GM18873 (cell line): ENCODE measurements at regions not wholly inside any gene's neighbourhood (a gene's known extent, or its start where the extent isn't known, plus 50 kb on each side); places are given as distances from the start of the nearest gene placed in this dataset.

ENCODE experiments used
- ATAC-seq: cut with Tn5 transposase; IDR thresholded peaks from one replicate; pipeline ENCODE4 v1.9.1; 2021; ENCODE audit warnings: mild to moderate bottlenecking, moderate library complexity, moderate number of reproducible peaks; ENCODE audit not compliant: unreplicated experiment, low FRiP score

DNA sequence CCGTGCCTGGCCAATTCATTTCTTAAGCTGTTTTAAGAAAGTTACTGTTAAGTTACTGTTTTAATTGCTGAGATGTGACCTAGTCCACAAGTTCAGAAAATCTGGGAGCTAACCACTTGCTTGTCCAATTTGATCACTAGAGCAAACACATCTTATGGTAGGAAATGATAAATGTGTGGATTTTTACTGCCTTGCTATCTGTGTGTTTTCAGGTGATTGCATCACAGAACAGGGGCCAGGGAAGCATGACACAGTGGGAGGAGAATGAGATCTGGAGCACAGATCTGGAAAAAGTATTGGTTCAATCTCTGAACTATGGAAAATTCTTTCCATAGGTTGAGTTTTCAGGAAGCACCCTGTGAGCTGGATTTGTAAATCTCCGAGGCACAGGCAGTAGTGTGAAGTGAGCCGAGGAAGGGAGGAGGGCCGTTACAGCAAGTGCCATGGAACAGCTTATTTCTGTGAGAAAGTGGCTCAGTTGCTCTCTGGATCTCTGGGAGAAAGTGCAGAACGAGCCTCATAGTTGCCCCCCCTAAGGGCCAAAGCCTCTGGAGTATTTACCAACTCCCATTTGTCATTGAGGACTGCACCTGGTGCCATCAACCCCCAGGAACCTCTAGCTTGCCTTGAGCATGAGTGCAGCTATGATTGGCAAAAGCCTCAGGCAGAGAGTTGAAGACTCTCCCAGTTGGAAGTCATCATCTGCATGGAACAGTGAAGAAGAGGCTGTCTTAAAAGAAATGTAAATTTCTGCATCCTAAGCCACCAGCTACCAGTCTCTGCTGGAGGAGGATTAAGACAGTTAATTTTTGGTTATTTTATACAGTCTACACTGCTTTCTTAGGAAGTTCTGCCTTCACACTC lies 161.8 kb upstream of the CLINT1 start:
- no peak for ATAC-seq

DNA sequence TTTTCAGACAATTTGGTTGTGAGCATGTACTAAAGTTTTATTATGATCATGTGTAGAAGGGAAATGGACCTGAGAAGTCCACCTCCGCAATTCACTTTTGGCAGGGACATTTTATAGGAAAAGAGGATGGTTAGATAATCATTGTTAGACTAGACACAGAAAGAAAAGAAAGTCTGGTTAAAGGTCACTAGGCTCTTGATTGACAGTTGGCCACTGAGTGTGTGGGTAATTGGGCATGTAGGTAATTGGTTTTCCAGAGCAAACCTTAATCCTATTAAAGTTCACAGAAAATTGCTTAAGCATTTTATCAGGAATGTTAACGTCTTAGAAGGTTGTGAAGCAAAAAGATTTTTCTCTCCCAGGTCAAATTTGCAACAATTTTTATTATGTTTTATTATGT lies 158.5 kb upstream of the CLINT1 start:
- ATAC-seq = no peak

DNA sequence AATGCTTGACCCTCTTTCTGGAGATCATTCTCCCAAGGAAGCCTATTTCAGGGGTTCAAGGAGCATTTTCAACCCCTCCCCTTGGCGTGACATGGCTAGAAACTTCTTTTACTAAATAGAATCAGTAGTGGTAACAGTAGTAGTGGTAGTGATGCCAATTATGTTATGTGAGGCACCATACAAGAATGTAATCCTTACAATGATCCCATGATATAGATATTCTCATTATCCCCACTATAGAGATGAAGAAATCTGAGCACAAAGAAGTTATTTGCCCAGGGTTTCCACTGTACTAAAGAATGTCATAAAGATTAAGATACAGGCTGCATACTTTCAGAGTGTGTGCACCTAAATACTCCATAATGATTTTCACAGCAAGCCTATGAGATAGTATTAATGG lies 155.4 kb upstream of the CLINT1 start:
- ATAC-seq = no peak

- no peak for ATAC-seq
Measured at GRCh38 chr5:158013939-158014338, 155.0 kb upstream of the CLINT1 start.

DNA sequence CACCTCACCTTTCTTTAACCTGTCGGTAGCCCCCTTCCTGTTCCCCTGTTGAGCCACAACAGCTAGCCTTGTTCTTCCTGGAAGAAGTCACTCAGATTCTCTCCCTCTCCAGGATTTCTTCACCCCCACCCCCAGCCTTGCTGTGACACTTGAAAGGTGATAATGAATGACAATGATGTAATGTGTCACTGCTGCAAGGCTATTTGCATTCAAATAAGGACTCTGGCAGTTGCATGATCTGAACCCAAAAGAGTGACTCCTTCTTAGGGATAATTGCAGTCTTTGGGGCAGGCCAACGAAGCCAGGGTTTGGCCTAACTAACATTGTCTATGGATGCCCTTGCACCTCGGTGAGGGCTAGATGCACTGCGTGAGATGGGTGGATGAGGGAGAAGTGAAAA lies 154.4 kb upstream of the CLINT1 start:
- no peak for ATAC-seq

DNA sequence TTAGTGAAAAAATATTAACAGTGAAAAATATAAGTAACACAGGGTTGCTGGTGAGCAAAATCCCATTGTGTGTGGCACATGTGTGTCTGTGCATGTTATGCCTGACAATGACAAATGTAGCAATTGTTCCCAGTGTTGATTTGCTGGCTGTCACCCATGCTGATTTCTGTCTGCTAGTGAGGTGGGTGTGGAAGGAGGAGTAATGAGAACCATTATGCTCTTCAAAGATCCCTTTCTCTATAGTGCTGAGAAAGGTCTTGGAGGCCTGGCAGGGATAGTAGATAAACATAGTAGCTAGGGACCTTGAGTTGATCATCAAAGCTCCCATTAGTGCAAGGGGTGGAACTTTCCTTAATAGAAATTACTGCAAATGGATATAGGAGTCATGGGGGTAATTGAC lies 152.5 kb upstream of the CLINT1 start:
- no peak for ATAC-seq

- no peak for ATAC-seq
Measured at GRCh38 chr5:158010831-158011230, 151.9 kb upstream of the CLINT1 start.

DNA sequence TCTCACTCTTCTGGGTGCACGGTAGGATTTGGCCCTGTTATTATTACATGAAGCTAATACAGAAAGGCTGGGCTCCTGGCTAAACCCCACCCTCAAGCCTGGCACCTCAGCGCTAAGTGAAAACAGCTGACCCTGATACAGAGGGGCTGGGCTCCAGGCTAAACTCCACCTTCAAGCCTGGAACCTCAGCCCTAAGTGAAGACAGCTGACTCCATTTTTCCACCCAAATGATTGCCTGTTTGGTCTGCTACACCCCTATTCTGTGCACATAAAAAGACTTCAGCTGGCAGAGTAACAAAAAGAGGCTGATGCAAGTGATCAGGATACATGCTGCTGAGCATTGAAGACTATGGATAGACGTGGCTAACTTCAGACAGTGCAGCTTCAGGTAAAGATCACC lies 148.4 kb upstream of the CLINT1 start:
- ATAC-seq = no peak

DNA sequence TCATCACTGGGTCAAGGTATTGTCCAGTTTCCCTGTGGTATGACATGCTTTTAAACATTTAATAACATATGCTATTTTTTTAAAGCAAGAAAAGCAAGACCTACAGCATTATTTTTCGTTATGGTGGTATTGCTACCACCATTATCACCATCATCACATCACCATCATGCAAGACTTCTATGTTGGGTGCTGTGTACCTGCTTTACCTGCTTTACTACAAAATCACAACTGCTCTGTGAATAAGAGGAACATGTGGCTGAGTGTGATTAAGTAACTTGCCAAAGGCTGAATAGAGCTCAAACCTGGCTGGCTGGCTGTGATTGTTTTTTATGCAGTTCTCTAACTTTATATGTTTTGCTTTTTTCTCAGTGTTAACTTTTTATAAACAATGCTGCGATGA lies 140.8 kb upstream of the CLINT1 start:
- ATAC-seq = no peak

- ATAC-seq = no peak
Measured at GRCh38 chr5:157997991-157998504, 139.1 kb upstream of the CLINT1 start.

DNA sequence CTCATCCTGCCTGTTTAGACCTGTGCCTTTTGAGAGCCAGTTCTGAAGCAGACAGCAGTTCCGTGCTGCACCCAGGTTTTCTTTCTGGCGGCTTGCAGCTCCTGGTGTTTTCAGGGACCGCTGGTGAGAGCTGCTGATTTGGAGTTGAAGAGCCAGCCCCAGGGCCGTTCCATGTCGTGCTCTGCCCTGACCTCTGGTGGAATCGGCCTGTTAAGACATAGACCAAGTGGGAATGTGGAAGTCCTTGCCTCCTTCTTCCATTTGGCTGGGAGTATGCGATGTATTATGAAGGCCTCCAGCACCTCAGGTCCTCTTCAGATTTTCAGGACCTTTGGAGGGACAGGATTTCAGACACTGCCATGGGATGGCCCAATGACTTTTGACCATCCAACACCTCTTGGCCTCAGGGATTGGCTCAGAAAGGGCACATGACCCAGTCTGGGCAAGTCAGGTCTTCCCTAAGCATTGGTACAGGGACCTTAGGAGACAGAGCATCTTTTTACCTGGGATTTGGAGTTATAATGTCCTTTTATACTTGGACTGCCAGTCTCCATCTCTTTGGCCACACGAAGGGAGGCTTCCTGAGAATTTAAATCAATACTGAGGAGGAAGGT lies 136.1 kb upstream of the CLINT1 start:
- ATAC-seq = no peak

- ATAC-seq = no peak
Measured at GRCh38 chr5:157993986-157994691, 135.2 kb upstream of the CLINT1 start.

DNA sequence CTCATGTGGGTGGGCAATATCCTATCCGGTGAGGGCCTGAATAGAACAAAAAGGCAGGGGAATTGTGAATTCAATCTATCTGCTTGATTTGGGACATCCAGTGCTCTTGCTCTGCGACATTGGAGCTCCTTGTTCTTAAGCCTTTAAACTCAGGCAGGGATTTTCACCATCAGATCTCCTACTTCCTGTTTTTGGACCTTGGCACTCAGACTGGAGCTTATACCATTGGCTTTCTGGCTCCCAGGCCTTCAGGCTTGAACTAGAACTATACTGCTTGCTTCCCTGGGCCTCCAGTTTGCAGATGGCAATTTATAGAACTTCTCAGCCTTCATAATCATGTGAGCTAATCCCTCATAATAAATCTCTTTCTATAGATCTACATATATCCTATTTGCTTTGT lies 134.3 kb upstream of the CLINT1 start:
- ATAC-seq = no peak

DNA sequence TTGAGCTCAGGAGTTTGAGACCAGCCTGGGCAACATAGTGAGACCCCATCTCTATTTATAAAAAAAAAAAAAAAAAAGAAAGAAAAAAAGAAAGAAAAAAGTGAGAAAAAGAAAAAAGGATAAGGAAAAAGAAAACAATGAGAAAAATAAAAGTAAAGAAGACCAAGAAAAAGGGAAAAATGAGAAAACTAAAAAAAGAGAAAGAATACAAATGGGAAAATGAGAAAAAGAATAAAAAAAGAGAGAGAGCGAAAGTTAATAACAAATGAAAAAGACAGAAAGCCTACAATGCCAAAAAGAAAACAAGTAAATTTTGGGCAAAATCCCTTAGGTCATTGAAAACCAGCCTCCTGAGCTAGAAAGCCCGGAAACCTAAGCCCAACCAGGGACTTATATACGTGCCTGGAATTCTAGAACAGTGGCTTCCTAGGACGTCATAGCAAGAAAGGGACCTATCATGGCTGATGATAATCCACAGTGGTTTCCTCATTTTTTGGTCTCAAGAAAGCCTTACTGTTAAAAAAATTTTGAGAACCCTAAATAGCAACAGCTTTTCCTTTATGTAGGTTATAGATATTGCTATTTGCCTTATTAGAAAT lies 131.7 kb upstream of the CLINT1 start:
- ATAC-seq = no peak

DNA sequence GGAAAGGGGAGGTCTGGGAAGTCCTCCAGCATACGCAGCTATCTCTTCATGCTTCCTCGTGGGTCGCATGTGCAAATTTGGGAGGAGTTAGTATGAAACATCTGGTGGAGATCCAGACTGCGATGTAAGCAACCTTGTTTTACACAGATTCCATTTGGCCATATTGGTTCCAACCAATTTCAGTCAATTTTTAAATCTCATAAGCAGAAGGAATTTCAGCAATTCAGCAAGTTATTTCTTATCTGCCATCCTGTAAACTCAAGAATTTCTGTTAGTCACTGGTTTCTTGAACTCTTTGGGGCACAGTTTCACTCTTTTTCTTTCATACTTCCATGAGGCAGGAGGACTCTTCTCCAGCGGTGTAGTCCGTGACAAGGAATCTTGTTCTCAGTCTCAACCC lies 130.4 kb upstream of the CLINT1 start:
- no peak for ATAC-seq

DNA sequence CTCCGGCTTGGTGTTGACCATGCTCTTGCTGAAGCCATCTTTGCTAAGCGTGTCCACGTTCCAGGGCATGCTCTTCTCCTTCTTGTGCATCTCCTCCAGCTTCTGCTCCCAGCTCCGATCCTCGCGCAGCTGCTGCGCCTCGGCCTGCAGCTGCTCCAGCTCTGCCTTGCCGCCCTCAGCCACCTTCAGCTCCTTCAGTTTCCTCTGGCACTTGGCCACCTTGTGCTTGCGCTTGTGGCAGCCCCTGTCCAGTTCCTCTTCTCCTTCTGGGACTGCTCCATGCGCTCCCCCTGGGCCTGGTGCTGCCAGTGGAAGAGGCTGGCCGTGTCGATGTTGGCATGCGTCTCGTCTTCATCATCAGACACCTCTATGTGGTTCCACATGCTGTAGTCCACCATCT lies 128.3 kb upstream of the CLINT1 start:
- ATAC-seq = no peak

DNA sequence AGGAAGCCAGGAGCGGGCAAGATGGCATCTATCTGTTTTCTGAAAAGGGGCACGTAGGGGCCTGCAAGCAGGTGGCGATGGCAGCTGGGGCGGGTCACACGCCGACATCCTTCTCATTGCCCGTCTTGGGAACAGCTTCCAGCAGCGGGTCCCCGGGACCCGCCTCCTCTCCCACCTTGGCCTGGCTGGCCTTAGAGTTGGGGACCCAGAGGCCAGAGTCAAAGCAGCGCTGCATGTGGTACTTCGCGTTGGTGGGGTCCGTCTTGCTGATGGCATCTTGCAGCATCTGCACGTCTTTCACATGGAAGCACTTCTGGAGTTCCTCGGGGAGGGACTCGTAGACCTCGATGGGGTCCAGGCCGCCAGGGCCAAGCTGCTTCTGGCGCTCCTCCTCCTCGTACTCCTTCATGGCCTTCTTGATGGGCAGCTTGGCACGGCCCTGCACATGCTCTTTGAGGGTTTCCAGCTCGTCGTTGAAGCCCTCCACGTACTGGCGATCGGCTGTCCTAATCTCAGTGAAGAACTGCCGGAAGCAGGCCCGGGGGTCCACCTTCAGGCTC lies 127.6 kb upstream of the CLINT1 start:
- ATAC-seq = no peak

DNA sequence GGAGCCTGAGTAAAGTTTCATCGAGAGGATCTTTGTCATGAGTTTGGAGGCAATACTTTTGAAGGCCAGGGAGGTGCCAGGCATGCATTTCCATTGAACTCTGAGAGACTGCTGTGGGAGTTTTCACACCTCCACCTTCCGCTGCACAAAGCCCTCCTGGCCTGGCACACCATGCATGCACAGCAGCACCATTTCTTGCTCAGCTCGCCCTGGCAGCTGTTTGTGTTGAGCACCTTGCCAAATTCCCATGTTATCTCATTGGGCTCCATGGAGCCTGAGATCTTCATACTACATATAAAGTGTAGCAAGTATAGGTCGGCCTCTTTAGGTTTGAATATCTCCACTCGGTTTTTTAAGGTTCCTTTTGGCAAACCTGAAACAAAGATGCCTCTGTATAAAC lies 125.7 kb upstream of the CLINT1 start:
- no peak for ATAC-seq

- ATAC-seq = no peak
Measured at GRCh38 chr5:157983906-157984551, 125.1 kb upstream of the CLINT1 start.

- ATAC-seq = no peak
Measured at GRCh38 chr5:157978061-157978460, 119.1 kb upstream of the CLINT1 start.
